Upper lobe of left lung (tissue), 6 donors: ENCODE measurements at regions not wholly inside any gene's neighbourhood (a gene's known extent, or its start where the extent isn't known, plus 50 kb on each side); places are given as distances from the start of the nearest gene placed in this dataset.

Source experiments
- ATAC-seq, 2 donors: fragments of 200-7000 bp; cut with Tn5 transposase; one replicate each; pipeline ENCODE4 v1.9.1; 2022; ENCODE audit warnings: mild to moderate bottlenecking in 2 of 2, moderate library complexity in 2 of 2; ENCODE audit not compliant: low FRiP score in 2 of 2
- DNase-seq, 2 donors: peaks; one replicate each; pipeline ENCODE4 v3.0.0-alpha.2; 2019 to 2020
- H3K27ac ChIP-seq, 4 donors: fragments of 200-600 bp; sonication (generic); one replicate each; pipeline ENCODE4 v1.5.1; 2016 to 2019
- H3K27me3 ChIP-seq, 4 donors: fragments of 200-600 bp; sonication (generic); one replicate each; pipeline ENCODE4 v1.5.1; 2017 to 2019
- H3K36me3 ChIP-seq, 4 donors: fragments of 200-600 bp; sonication (generic); one replicate each; pipeline ENCODE4 v1.5.1; 2016 to 2019
- H3K4me1 ChIP-seq, 4 donors: fragments of 200-600 bp; sonication (generic); one replicate each; pipeline ENCODE4 v1.5.1; 2018 to 2019
- H3K4me3 ChIP-seq, 4 donors: fragments of 200-600 bp; sonication (generic); one replicate each; pipeline ENCODE4 v1.5.1; 2017 to 2019; ENCODE audit warnings: mild to moderate bottlenecking in 2 of 4, moderate library complexity in 1 of 4
- H3K9me3 ChIP-seq, 4 donors: fragments of 200-600 bp; sonication (generic); one replicate each; pipeline ENCODE4 v1.5.1; 2018 to 2019
- CTCF ChIP-seq, 6 experiments: fragments of 450-650 bp in 4 of 6; fragments of 200-600 bp in 2 of 6; sonication (generic) in 2 of 6; IDR thresholded peaks; one replicate each; pipeline ENCODE4 v1.5.1; 2016 to 2019; ENCODE audit warnings: antibody characterized with exemption in 6 of 6
- EP300 ChIP-seq, 4 donors: sonication (generic); formaldehyde crosslinking; IDR thresholded peaks; one replicate each; pipeline ENCODE4 v1.5.1; 2017; ENCODE audit warnings: antibody characterized with exemption in 4 of 4, control low read depth in 2 of 4
- POLR2A ChIP-seq, 4 donors: fragments of 450-650 bp; IDR thresholded peaks; one replicate each; pipeline ENCODE4 v1.5.1; 2016 to 2017; ENCODE audit warnings: antibody characterized with exemption in 4 of 4, mild to moderate bottlenecking in 2 of 4
- POLR2AphosphoS5 ChIP-seq, 2 donors: sonication (generic); formaldehyde crosslinking; IDR thresholded peaks; one replicate each; pipeline ENCODE4 v1.5.1; 2017; ENCODE audit warnings: antibody characterized with exemption in 2 of 2
- WGBS, 2 donors: methylation state at CpG; one replicate each; pipeline ENCODE4 v1.1.5; 2017 to 2018; 5-methylcytosine and 5-hydroxymethylcytosine counted together
- donor health status: DM: no; HTN: no; CAD: no; lungs with moderate emphysema.
- donor health status: DM: no; HTN: yes; CAD: no; lungs with severe emphysema.

- ATAC-seq (no peak), DNase-seq (no peak)
- 69 to 87% methylated on average over 4 of the region's 4 CpGs for WGBS, 2 donors
- Histone ChIP-seq H3K27me3 (no peaks in the 10 kb centered on the region), H3K4me1 (no peaks in the 10 kb centered on the region), H3K27ac (no peak overlapping the region), H3K4me3 (no peak overlapping the region), H3K36me3 (no peaks in the 10 kb centered on the region), H3K9me3 (no peaks in the 10 kb centered on the region)
- no peak for TF ChIP-seq CTCF (IDR thresholded peaks at IDR 0.05)
Measured at GRCh38 chr10:3709456-3710060, 75.5 kb downstream of the KLF6 start.

GRCh38 chr10:3708852-3709251, 76.2 kb downstream of the KLF6 start:
- Histone ChIP-seq H3K27ac (no peak overlapping the region), H3K27me3 (no peaks in the 10 kb centered on the region), H3K4me3 (no peak overlapping the region), H3K4me1 (no peaks in the 10 kb centered on the region), H3K36me3 (no peaks in the 10 kb centered on the region), H3K9me3 (no peaks in the 10 kb centered on the region)
- DNase-seq (no peak), ATAC-seq (no peak)
- WGBS, 2 donors = 62 to 73% methylated on average over 6 of the region's 6 CpGs
- no peak for TF ChIP-seq CTCF (IDR thresholded peaks at IDR 0.05)
- no peak for TF ChIP-seq POLR2A (IDR thresholded peaks at IDR 0.05)
- TF ChIP-seq EP300 (IDR thresholded peaks at IDR 0.05) = no peak
- no peak for TF ChIP-seq POLR2AphosphoS5 (IDR thresholded peaks at IDR 0.05)

- WGBS, 2 donors = 84 to 86% methylated on average over 10 of the region's 10 CpGs
- Histone ChIP-seq H3K4me3 (no peak overlapping the region), H3K27me3 (no peaks in the 10 kb centered on the region), H3K27ac (no peak overlapping the region), H3K9me3 (no peaks in the 10 kb centered on the region), H3K4me1 (no peaks in the 10 kb centered on the region), H3K36me3 (no peaks in the 10 kb centered on the region)
- DNase-seq (no peak), ATAC-seq (no peak)
- no peak for TF ChIP-seq EP300 (IDR thresholded peaks at IDR 0.05)
- TF ChIP-seq CTCF (IDR thresholded peaks at IDR 0.05) = no peak
- no peak for TF ChIP-seq POLR2A (IDR thresholded peaks at IDR 0.05)
- TF ChIP-seq POLR2AphosphoS5 (IDR thresholded peaks at IDR 0.05) = no peak
Measured at GRCh38 chr10:3704565-3705325, 80.3 kb downstream of the KLF6 start.

- ATAC-seq (no peak), DNase-seq (no peak)
- TF ChIP-seq CTCF (IDR thresholded peaks at IDR 0.05) (no peak), POLR2AphosphoS5 (IDR thresholded peaks at IDR 0.05) (no peak), EP300 (IDR thresholded peaks at IDR 0.05) (no peak), POLR2A (IDR thresholded peaks at IDR 0.05) (no peak)
- H3K27ac ChIP-seq = no peak overlapping the region
- 70 to 81% methylated on average over 1 of the region's 1 CpG for WGBS, 2 donors
- no peaks in the 10 kb centered on the region for H3K9me3 ChIP-seq
- H3K36me3 ChIP-seq = no peaks in the 10 kb centered on the region
- H3K27me3 ChIP-seq = no peaks in the 10 kb centered on the region
- H3K4me3 ChIP-seq = no peak overlapping the region
- H3K4me1 ChIP-seq = no peaks in the 10 kb centered on the region
Measured at GRCh38 chr10:3702569-3702968, 82.4 kb downstream of the KLF6 start.

GRCh38 chr10:3702056-3702546, 82.9 kb downstream of the KLF6 start:
- no peaks in the 10 kb centered on the region for H3K4me1 ChIP-seq
- no peak for TF ChIP-seq POLR2AphosphoS5 (IDR thresholded peaks at IDR 0.05)
- TF ChIP-seq EP300 (IDR thresholded peaks at IDR 0.05) = no peak
- no peak for TF ChIP-seq POLR2A (IDR thresholded peaks at IDR 0.05)
- TF ChIP-seq CTCF (IDR thresholded peaks at IDR 0.05) = no peak
- no peak overlapping the region for H3K27ac ChIP-seq
- WGBS, 2 donors = 86 to 88% methylated on average over 11 of the region's 11 CpGs
- H3K9me3 ChIP-seq = no peaks in the 10 kb centered on the region
- DNase-seq (no peak), ATAC-seq (no peak)
- no peaks in the 10 kb centered on the region for H3K27me3 ChIP-seq
- no peaks in the 10 kb centered on the region for H3K36me3 ChIP-seq
- H3K4me3 ChIP-seq = no peak overlapping the region
